ENCODE measurements at regions not wholly inside any gene's neighbourhood (a gene's known extent, or its start where the extent isn't known, plus 50 kb on each side); places are given as distances from the start of the nearest gene placed in this dataset.

DNA sequence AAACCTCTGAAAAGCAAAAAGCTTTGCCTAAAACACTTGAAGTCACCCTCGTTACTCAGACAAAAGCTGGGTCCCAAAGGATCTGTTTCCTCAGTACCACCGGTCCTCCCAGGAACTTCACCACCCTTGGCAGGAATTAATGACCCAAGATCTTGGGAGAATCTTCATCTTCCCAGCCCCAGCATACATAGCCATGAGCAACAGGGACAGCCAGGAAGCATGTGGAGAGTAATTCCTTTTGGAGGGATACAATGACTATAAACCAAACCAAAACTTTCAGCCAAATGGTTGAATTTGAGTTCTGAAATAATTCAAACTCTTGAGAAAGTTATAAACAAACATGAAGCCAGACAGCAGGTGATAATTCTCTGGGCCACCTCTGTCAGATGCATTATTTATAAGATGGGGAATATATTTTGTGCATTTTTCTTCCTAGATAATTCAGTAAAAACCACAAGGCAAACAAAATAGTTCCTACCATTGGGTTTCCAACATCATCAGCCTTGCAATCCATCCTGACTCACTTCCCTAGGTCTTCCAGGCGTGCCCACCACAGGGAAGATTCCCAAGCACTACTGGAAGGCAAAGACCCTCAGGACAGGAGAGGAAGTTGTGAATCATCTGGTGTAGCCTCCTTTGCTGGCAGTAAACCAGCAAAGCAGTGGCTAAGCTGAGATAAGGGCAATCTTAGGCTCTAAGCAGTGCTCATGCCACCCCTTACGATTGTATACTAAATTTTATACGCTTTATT, 71.7 kb upstream of the DRD2 start:
- ChIA-PET POLR2A (no interaction called here), CTCF (interaction anchor here (1.0 kb wide), 1 partner anchor 11 kb away, joined by 3 read pairs; no protein-coding TSS in a partner anchor)
- Histone ChIP-seq H2AFZ (ENCODE audit: low read depth, low read length) (no peak overlapping the region), H3K9me1 (replicated peaks; ENCODE audit: control insufficient read depth, extremely low read depth, insufficient read depth, low read length) (no peaks in the 10 kb centered on the region), H3K36me3 (ENCODE audit: control insufficient read depth in 2 of 2, extremely low read depth in 1 of 2, insufficient read depth in 2 of 2, low read length in 2 of 2) (no peaks in the 10 kb centered on the region), H4K20me1 (replicated peaks; ENCODE audit: control insufficient read depth, extremely low read depth, insufficient read depth, low read length) (no peaks in the 10 kb centered on the region), H3K27ac (ENCODE audit: insufficient read depth, low read depth, low read length) (no peak overlapping the region), H3K4me3 (replicated peaks in 1 of 3; ENCODE audit: insufficient read depth in 1 of 3, low read depth in 1 of 3, low read length in 3 of 3) (no peak overlapping the region), H3K79me2 (ENCODE audit: control insufficient read depth, insufficient read depth, low read length) (no peaks in the 10 kb centered on the region), H3K9ac (replicated peaks; ENCODE audit: extremely low read depth, insufficient read depth, low read length) (no peak overlapping the region), H3K27me3 (ENCODE audit: control insufficient read depth in 2 of 2, insufficient read depth in 2 of 2, low read length in 2 of 2) (no peaks in the 10 kb centered on the region), H3K4me1 (ENCODE audit: control insufficient read depth, extremely low read depth, insufficient read depth, low read length) (no peaks in the 10 kb centered on the region), H3K9me3 (replicated peaks; ENCODE audit: control insufficient read depth, insufficient read depth, low read length) (no peaks in the 10 kb centered on the region), H3K4me2 (ENCODE audit: insufficient read depth, low read length) (no peak overlapping the region)
- dilution Hi-C loops (cut with MboI; ENCODE audit: extremely low pct_ligation_motif_present, low sequenced_read_pairs) = no loop called here
- BruUV-seq (replicated peaks) = no TSS peak
- TF ChIP-seq GATA2 (IDR thresholded peaks at IDR 0.05; ENCODE audit: insufficient read depth, insufficient read length, low read depth, low read length) (no peak), FOS (IDR thresholded peaks at IDR 0.05; ENCODE audit: borderline replicate concordance, insufficient read depth, low read length) (peak; percentile 46), EZH2 (IDR thresholded peaks at IDR 0.05; ENCODE audit: borderline replicate concordance, low read depth, low read length, severe bottlenecking) (no peak), MYC (IDR thresholded peaks at IDR 0.05; ENCODE audit: low read depth, low read length) (no peak), POLR2A (IDR thresholded peaks at IDR 0.05; ENCODE audit: low read depth, low read length) (no peak), POLR2AphosphoS5 (IDR thresholded peaks at IDR 0.05; ENCODE audit: insufficient read depth, low read depth, low read length) (no peak)
- TF ChIP-seq, protein P1, sequence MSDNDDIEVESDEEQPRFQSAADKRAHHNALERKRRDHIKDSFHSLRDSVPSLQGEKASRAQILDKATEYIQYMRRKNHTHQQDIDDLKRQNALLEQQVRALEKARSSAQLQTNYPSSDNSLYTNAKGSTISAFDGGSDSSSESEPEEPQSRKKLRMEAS (IDR thresholded peaks at IDR 0.05; ENCODE audit: insufficient read depth, insufficient read length) = no peak
- TF ChIP-seq, protein P2, sequence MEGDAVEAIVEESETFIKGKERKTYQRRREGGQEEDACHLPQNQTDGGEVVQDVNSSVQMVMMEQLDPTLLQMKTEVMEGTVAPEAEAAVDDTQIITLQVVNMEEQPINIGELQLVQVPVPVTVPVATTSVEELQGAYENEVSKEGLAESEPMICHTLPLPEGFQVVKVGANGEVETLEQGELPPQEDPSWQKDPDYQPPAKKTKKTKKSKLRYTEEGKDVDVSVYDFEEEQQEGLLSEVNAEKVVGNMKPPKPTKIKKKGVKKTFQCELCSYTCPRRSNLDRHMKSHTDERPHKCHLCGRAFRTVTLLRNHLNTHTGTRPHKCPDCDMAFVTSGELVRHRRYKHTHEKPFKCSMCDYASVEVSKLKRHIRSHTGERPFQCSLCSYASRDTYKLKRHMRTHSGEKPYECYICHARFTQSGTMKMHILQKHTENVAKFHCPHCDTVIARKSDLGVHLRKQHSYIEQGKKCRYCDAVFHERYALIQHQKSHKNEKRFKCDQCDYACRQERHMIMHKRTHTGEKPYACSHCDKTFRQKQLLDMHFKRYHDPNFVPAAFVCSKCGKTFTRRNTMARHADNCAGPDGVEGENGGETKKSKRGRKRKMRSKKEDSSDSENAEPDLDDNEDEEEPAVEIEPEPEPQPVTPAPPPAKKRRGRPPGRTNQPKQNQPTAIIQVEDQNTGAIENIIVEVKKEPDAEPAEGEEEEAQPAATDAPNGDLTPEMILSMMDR (IDR thresholded peaks at IDR 0.05; ENCODE audit: extremely low read depth in 1 of 2, insufficient read depth in 1 of 2, low read depth in 1 of 2, low read length in 2 of 2) = no peak
- no peak for DNase-seq (ENCODE audit: low read depth, low spot score)
- intact Hi-C loops (cut with micrococcal nuclease) = no loop called here
- no peak for FAIRE-seq

Data from endothelial cell of umbilical vein (primary cell).